Stimulated activated CD4-positive, alpha-beta T cell treated with anti-CD3 and anti-CD28 coated beads, Interleukin-12 subunit alpha, Interleukin-12 subunit beta, amount 100 ng/mL, for 4 hours (primary cell): ENCODE measurements at regions not wholly inside any gene's neighbourhood (a gene's known extent, or its start where the extent isn't known, plus 50 kb on each side); places are given as distances from the start of the nearest gene placed in this dataset.
A peak's percentile ranks its signal among the peaks of the same experiment; 100 is the strongest.
"Not testable (repeated sequence)": the region's sequence is repeated elsewhere in the genome, so short reads cannot be mapped to it uniquely, and the experiment has no call there.

Experiments used
- DNase-seq: peaks from one replicate; pipeline ENCODE4 v3.0.0-alpha.2; 2020

GRCh38 chr7:106372595-106373318 lies 88.0 kb upstream of the NAMPT start:
- DNase-seq = no peak

GRCh38 chr7:106372126-106372525 lies 87.3 kb upstream of the NAMPT start:
- no peak for DNase-seq

GRCh38 chr7:106371629-106372028 lies 86.8 kb upstream of the NAMPT start:
- DNase-seq = no peak

- DNase-seq = no peak
These were observed 85.8 kb upstream of the NAMPT start for GRCh38 chr7:106370542-106370941.

GRCh38 chr7:106369816-106370215 lies 85.0 kb upstream of the NAMPT start:
- DNase-seq = no peak

GRCh38 chr7:106369352-106369751 lies 84.6 kb upstream of the NAMPT start:
- DNase-seq = no peak

- no peak for DNase-seq
These were observed 82.9 kb upstream of the NAMPT start for GRCh38 chr7:106367664-106368063.

- no peak for DNase-seq
These were observed 82.2 kb upstream of the NAMPT start for GRCh38 chr7:106367018-106367420.

- DNase-seq = no peak
These were observed 80.6 kb upstream of the NAMPT start for GRCh38 chr7:106365252-106366005.

- DNase-seq = not testable (repeated sequence)
These were observed 77.7 kb upstream of the NAMPT start for GRCh38 chr7:106362507-106362906.

GRCh38 chr7:106358103-106358663 lies 73.4 kb upstream of the NAMPT start:
- DNase-seq = no peak

- DNase-seq = no peak
These were observed 72.9 kb upstream of the NAMPT start for GRCh38 chr7:106357675-106358074.

GRCh38 chr7:106354822-106355221 lies 70.0 kb upstream of the NAMPT start:
- DNase-seq = no peak

- no peak for DNase-seq
These were observed 69.2 kb upstream of the NAMPT start for GRCh38 chr7:106353944-106354343.

GRCh38 chr7:106348231-106348630 lies 63.4 kb upstream of the NAMPT start:
- no peak for DNase-seq

GRCh38 chr7:106347229-106347833 lies 62.5 kb upstream of the NAMPT start:
- no peak for DNase-seq

- no peak for DNase-seq
These were observed 62.0 kb upstream of the NAMPT start for GRCh38 chr7:106346678-106347217.

GRCh38 chr7:106346167-106346677 lies 61.4 kb upstream of the NAMPT start:
- no peak for DNase-seq

- peak; percentile 19 for DNase-seq
These were observed 60.8 kb upstream of the NAMPT start for GRCh38 chr7:106345421-106346166.

GRCh38 chr7:106344861-106345260 lies 60.1 kb upstream of the NAMPT start:
- no peak for DNase-seq

GRCh38 chr7:106344211-106344610 lies 59.4 kb upstream of the NAMPT start:
- no peak for DNase-seq

- not testable (repeated sequence) for DNase-seq
These were observed 57.3 kb upstream of the NAMPT start for GRCh38 chr7:106342049-106342448.

- DNase-seq = not testable (repeated sequence)
These were observed 55.4 kb upstream of the NAMPT start for GRCh38 chr7:106340247-106340596.
